ENCODE measurements at regions not wholly inside any gene's neighbourhood (a gene's known extent, or its start where the extent isn't known, plus 50 kb on each side); places are given as distances from the start of the nearest gene placed in this dataset.

DNA sequence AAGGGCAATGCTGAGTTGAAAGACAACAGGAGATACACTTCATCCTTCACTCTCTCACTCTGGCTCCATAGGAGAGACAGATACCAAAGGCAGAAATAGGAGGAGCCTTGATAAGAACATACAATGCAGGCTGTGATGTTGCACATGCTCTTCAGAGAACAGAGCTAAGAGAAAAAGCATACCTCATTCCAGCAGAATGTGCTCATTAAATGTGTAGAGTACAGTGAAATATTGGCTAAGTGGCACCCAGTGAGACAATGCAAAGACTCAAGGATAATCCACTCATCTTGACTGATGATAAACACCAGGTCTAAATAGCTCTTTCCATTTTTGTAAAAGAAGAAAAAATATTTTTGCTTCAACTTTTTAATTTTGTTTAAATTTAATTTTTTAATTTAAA lies 139.7 kb downstream of the OR2K2 start:
- TF ChIP-seq, protein P1, sequence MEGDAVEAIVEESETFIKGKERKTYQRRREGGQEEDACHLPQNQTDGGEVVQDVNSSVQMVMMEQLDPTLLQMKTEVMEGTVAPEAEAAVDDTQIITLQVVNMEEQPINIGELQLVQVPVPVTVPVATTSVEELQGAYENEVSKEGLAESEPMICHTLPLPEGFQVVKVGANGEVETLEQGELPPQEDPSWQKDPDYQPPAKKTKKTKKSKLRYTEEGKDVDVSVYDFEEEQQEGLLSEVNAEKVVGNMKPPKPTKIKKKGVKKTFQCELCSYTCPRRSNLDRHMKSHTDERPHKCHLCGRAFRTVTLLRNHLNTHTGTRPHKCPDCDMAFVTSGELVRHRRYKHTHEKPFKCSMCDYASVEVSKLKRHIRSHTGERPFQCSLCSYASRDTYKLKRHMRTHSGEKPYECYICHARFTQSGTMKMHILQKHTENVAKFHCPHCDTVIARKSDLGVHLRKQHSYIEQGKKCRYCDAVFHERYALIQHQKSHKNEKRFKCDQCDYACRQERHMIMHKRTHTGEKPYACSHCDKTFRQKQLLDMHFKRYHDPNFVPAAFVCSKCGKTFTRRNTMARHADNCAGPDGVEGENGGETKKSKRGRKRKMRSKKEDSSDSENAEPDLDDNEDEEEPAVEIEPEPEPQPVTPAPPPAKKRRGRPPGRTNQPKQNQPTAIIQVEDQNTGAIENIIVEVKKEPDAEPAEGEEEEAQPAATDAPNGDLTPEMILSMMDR (IDR thresholded peaks at IDR 0.05) = no peak
- no peak for TF ChIP-seq POLR2A (IDR thresholded peaks at IDR 0.05)
- TF ChIP-seq EP300 (IDR thresholded peaks at IDR 0.05; ENCODE audit: low read depth) = no peak
- TF ChIP-seq POLR2AphosphoS5 (IDR thresholded peaks at IDR 0.05) = no peak

Measured in transverse colon (tissue), 4 donors.